Astrocyte of the spinal cord (primary cell): ENCODE measurements at regions not wholly inside any gene's neighbourhood (a gene's known extent, or its start where the extent isn't known, plus 50 kb on each side); places are given as distances from the start of the nearest gene placed in this dataset.

ENCODE experiments used
- DNase-seq: peaks from one replicate; pipeline ENCODE4 v3.0.0; 2011; ENCODE audit warnings: low read depth, low spot score
- H3K4me3 ChIP-seq: 2 replicates; pipeline ENCODE4 v1.5.1; 2011; ENCODE audit warnings: low read depth, mild to moderate bottlenecking, low read length, moderate library complexity
- CTCF ChIP-seq: IDR thresholded peaks from 2 replicates; pipeline ENCODE4 v1.5.1; 2012; ENCODE audit warnings: low read depth, mild to moderate bottlenecking, low read length, inconsistent platforms
- in situ Hi-C: cut with HindIII; loops from 2 replicates; pipeline ENCODE4 v1.10.0; 2017; ENCODE audit warnings: low sequenced_read_pairs

GRCh38 chr9:79977074-79977435 is 405.3 kb downstream of the TLE4 start:
- in situ Hi-C loops = no loop called here
- TF ChIP-seq CTCF = no peak
- H3K4me3 ChIP-seq = no peak overlapping the region
- no peak for DNase-seq

- in situ Hi-C loops = no loop called here
- no peak for DNase-seq
- TF ChIP-seq CTCF = no peak
Measured at GRCh38 chr9:79976257-79977073, 404.7 kb downstream of the TLE4 start.

GRCh38 chr9:79975621-79976256 is 404.0 kb downstream of the TLE4 start:
- TF ChIP-seq CTCF = no peak
- DNase-seq = no peak
- H3K4me3 ChIP-seq = no peak overlapping the region
- in situ Hi-C loops = no loop called here

More at GRCh38 chr9:79976257-79977073, 404.7 kb downstream of the TLE4 start:
- no peak overlapping the region for H3K4me3 ChIP-seq

GRCh38 chr9:79974806-79975422 is 403.1 kb downstream of the TLE4 start:
- H3K4me3 ChIP-seq = no peak overlapping the region
- TF ChIP-seq CTCF = no peak
- DNase-seq = no peak
- in situ Hi-C loops = no loop called here

- in situ Hi-C loops = no loop called here
- no peak for TF ChIP-seq CTCF
Measured at GRCh38 chr9:79973627-79974026, 401.9 kb downstream of the TLE4 start.

GRCh38 chr9:79970146-79970425 is 398.3 kb downstream of the TLE4 start:
- TF ChIP-seq CTCF = no peak
- H3K4me3 ChIP-seq = no peak overlapping the region
- no peak for DNase-seq
- in situ Hi-C loops = no loop called here

More at GRCh38 chr9:79973627-79974026, 401.9 kb downstream of the TLE4 start:
- DNase-seq = no peak
- no peak overlapping the region for H3K4me3 ChIP-seq
